ENCODE measurements at regions not wholly inside any gene's neighbourhood (a gene's known extent, or its start where the extent isn't known, plus 50 kb on each side); places are given as distances from the start of the nearest gene placed in this dataset.

- DNase-seq (ENCODE audit: low spot score) = no peak
These were observed 206.7 kb downstream of the AACS start for GRCh38 chr12:125271892-125272291.

GRCh38 chr12:125272383-125272933, 207.2 kb downstream of the AACS start:
- DNase-seq (ENCODE audit: low spot score) = no peak

- no peak for DNase-seq (ENCODE audit: low spot score)
These were observed 211.3 kb downstream of the AACS start for GRCh38 chr12:125276567-125276966.

DNA sequence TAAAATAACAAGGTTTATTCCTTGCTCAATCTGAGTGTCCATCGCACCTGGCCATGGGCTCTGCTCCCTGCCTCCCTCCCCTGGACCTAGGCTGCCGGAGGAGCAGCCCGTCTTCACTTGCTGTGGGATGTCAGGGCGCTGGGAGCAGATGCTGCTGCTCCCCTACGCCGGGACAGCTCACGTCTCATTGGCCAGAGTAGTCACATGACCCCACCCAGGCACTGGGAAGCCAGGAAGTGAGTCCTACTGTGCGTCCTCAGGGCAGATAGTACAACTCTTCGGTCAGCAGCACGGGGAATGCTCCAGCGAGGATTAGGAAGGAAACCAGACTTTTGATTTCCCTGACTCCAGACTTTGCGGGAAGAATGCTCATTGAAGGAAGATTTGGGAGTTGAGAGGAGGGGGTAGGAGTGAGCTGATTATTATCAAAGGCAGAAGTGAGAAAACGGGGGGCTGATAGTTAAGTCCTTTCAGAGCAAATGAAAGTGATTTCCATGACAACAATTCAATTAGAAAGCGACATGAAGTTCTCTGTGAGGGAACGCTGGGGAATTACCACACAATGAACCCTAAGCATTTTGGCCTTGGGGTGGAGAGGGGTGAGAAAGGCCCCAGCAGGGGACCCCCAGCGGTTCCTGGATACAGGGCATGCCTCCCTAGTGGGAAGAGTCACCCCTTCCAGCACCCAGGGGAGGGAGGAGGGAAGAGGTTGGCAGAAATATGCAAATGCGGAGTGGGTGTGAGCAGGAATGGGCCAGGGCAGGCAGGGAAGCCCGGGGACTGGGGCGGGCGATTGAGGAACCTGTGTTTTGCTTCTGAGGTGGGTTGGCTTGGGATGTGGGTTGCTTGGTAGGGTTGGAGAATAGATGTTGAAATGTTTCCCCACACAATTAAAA, 215.5 kb downstream of the AACS start:
- no peak for DNase-seq (ENCODE audit: low spot score)

DNA sequence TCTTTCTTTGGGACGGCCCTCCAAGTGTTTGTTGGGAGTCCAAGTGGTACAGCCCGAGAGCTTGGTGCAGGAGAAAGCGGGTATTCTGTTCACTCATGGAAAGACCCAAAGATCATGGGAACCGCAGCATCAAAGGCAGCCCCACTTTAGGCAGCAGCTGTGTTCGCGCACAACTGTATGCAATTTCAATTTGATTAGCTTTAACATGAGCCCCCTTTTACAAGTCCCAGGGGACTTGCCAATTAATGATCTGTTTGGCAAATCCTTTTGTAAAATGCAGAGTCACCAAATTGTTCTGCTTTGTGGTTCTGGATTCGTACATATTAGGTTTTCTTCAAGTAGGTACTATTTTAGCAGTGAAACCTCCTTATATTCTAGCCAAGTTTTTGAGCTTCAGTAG, 217.7 kb downstream of the AACS start:
- no peak for DNase-seq (ENCODE audit: low spot score)

GRCh38 chr12:125283521-125283920, 218.3 kb downstream of the AACS start:
- no peak for DNase-seq (ENCODE audit: low spot score)

- DNase-seq (ENCODE audit: low spot score) = no peak
These were observed 218.9 kb downstream of the AACS start for GRCh38 chr12:125284087-125284486.

GRCh38 chr12:125284945-125285685, 219.9 kb downstream of the AACS start:
- no peak for DNase-seq (ENCODE audit: low spot score)

GRCh38 chr12:125286005-125286727, 220.9 kb downstream of the AACS start:
- DNase-seq (ENCODE audit: low spot score) = no peak

- no peak for DNase-seq (ENCODE audit: low spot score)
These were observed 222.1 kb downstream of the AACS start for GRCh38 chr12:125287155-125287847.

- DNase-seq (ENCODE audit: low spot score) = no peak
These were observed 224.0 kb downstream of the AACS start for GRCh38 chr12:125288931-125289928.

- no peak for DNase-seq (ENCODE audit: low spot score)
These were observed 224.7 kb downstream of the AACS start for GRCh38 chr12:125289970-125290369.

GRCh38 chr12:125292700-125293099, 227.5 kb downstream of the AACS start:
- DNase-seq (ENCODE audit: low spot score) = no peak

DNA sequence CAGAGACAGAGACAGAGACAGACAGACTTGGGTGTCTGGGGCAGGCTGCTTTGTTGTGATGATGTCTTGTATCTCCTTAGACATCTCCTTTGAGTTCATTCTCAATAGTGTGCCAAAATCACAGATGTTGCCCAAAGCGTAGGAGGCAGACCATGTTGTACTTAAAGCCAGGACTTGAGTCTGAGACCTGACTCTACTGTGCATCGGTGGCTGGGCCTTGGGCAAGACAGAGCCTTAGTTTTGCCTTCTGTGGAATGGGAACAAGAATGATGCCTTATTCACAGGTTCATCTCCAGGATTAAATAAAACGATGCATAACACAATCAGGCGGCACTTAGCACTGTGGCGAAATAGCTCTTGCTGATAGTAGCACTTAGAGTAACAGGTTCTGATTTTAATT, 230.3 kb downstream of the AACS start:
- no peak for DNase-seq (ENCODE audit: low spot score)

DNA sequence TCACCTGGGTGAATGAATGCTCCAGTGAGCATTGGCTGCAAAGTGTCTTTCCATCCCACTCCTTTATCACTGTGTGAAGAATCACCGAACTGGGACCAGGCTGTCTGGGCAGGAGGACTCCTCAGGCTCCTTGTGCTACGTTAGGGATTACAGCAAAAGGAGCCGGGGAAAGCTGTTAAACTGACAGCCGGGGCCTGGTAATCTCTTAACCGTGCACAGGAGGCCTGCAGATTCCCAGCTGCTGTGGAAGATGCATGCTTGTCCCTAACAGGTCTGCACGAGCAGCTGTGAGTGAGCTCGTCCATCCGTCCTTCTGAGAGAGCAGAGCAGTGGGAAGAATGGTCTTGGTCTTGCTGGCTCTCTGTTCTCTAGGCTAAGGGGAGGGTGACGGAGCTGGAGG, 231.5 kb downstream of the AACS start:
- no peak for DNase-seq (ENCODE audit: low spot score)

DNA sequence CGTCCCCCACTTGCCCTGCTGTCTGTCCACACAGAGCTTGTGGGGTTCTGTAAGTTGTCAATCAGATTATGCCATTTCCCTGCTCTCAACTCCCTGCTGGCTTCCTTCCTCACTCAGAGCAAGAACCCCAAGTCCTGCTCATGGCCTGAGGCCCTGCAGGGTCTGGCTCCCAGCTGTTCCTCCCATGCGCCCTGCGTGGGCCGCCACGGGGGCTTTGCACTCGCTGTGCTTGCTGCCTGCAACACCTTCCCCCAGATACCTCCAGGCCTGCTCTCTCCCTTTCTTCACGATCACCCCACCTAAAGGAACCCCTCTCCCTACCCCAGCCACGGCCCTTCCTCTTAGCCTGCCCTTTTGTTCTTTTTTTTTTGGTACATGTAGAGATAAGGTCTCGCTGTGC, 234.6 kb downstream of the AACS start:
- no peak for DNase-seq (ENCODE audit: low spot score)

- no peak for DNase-seq (ENCODE audit: low spot score)
These were observed 235.0 kb downstream of the AACS start for GRCh38 chr12:125300249-125300648.

DNA sequence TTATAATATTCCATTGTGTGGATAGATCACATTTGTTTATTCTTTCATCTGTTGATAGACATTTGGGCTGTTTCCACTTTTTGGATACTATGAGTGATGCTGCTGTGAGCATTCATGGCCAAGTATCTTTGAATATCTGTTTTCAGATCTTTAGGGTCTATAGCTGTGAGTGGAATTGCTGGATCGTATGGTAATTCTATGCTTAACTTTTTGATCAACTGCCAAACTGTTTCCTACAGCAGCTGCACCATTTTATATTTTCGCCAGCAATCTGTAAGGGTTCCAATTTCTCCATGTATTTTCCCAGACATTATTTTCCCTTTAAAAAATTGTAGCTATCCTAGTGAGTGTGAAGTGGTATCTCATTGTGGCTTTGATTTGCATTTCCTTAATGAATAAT, 238.1 kb downstream of the AACS start:
- no peak for DNase-seq (ENCODE audit: low spot score)

DNA sequence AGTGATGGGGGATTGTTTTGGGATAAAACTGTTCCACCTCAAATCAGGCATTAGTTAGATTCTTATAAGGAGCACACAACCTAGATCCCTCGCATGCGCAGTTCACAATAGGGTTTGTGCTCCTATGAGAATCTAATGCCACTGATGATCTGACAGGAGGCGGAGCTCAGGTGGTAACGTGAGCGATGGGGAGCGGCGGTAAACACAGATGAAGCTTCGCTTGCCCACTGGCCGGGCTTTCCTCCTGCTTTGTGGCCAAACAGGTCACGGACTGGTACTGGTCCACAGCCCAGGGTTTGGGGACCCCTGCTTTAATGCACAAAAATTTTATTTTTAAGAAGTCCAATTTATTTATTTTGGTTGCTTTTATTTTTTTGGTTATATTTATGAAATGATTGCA, 238.8 kb downstream of the AACS start:
- no peak for DNase-seq (ENCODE audit: low spot score)

- no peak for DNase-seq (ENCODE audit: low spot score)
These were observed 240.0 kb downstream of the AACS start for GRCh38 chr12:125305231-125305630.

DNA sequence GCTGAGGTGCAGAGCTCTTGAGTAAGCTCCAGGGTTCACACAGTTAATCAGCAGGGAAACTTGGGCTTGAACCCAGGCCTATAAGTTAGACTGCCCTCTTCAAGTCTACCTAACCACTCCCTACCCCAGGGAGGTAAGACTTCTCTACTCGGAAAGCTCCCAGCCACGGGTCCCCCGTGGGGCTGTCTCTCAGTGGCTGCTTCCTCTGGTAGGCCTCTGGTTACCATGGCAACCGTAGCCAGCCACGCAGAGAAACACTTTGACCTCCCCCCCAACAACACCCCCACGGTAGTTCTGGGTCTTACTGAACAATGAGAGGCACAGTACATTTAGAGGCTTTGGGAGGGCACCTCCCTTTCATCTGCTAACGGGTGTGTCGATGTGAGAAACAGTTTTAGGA, 245.2 kb downstream of the AACS start:
- DNase-seq (ENCODE audit: low spot score) = no peak
